DND-41 (cell line): ENCODE measurements at regions not wholly inside any gene's neighbourhood (a gene's known extent, or its start where the extent isn't known, plus 50 kb on each side); places are given as distances from the start of the nearest gene placed in this dataset.

Experiments used
- ATAC-seq: fragments of 200-7000 bp; cut with Tn5 transposase; 3 replicates; pipeline ENCODE4 v1.9.1; 2021; ENCODE audit warnings: low read depth; ENCODE audit not compliant: insufficient read depth
- DNase-seq: peaks from one replicate; pipeline ENCODE4 v3.0.0-alpha.2; 2020
- H2AFZ ChIP-seq: 2 replicates; pipeline ENCODE4 v1.6.0; 2012; ENCODE audit warnings: low read depth, low read length
- H3K27ac ChIP-seq: 2 replicates; pipeline ENCODE4 v1.5.1; 2012; ENCODE audit warnings: low read length, inconsistent platforms
- H3K27me3 ChIP-seq: fragments of 200-600 bp; sonication (generic); 2 replicates; pipeline ENCODE4 v1.6.0; 2012; ENCODE audit warnings: low read length, mild to moderate bottlenecking, inconsistent platforms; ENCODE audit not compliant: insufficient read depth, poor library complexity
- H3K36me3 ChIP-seq: 2 replicates; pipeline ENCODE4 v1.5.1; 2012; ENCODE audit warnings: low read length, inconsistent platforms; ENCODE audit not compliant: insufficient read depth
- H3K4me1 ChIP-seq: 2 replicates; pipeline ENCODE4 v1.5.1; 2012; ENCODE audit warnings: mild to moderate bottlenecking, low read length; ENCODE audit not compliant: insufficient read depth
- H3K4me2 ChIP-seq: 2 replicates; pipeline ENCODE4 v1.6.0; 2012; ENCODE audit warnings: mild to moderate bottlenecking, moderate library complexity, low read length, inconsistent platforms; ENCODE audit not compliant: insufficient read depth
- H3K4me3 ChIP-seq, 2 experiments: fragments of 200-600 bp in 1 of 2; shearing (Covaris generic) in 1 of 2; 2 replicates each; pipeline ENCODE4 v1.5.1; 2012 to 2016; ENCODE audit warnings: inconsistent platforms in 2 of 2, low read length in 2 of 2, mild to moderate bottlenecking in 2 of 2, low read depth in 1 of 2, moderate library complexity in 1 of 2
- H3K79me2 ChIP-seq: 2 replicates; pipeline ENCODE4 v1.6.0; 2012; ENCODE audit warnings: low read length, inconsistent platforms; ENCODE audit not compliant: insufficient read depth
- H3K9ac ChIP-seq: 2 replicates; pipeline ENCODE4 v1.6.0; 2012; ENCODE audit warnings: low read depth, mild to moderate bottlenecking, inconsistent platforms, low read length, moderate library complexity
- H3K9me3 ChIP-seq: 2 replicates; pipeline ENCODE4 v1.5.1; 2012; ENCODE audit warnings: low read length, moderate library complexity, mild to moderate bottlenecking, inconsistent platforms; ENCODE audit not compliant: insufficient read depth, severe bottlenecking
- H4K20me1 ChIP-seq: 2 replicates; pipeline ENCODE4 v1.6.0; 2012; ENCODE audit warnings: low read length; ENCODE audit not compliant: insufficient read depth
- EZH2 ChIP-seq: IDR thresholded peaks from 3 replicates; pipeline ENCODE4 v1.6.1; 2012; ENCODE audit warnings: borderline replicate concordance, low read depth, mild to moderate bottlenecking, moderate library complexity, low read length, inconsistent platforms; ENCODE audit not compliant: severe bottlenecking
- TF ChIP-seq, protein P1 (sequence below): IDR thresholded peaks from 2 replicates; pipeline ENCODE4 v1.5.1; 2012; ENCODE audit warnings: borderline replicate concordance, low read length, moderate library complexity, mild to moderate bottlenecking; ENCODE audit not compliant: poor library complexity, severe bottlenecking; ENCODE audit errors: extremely low read depth

DNA sequence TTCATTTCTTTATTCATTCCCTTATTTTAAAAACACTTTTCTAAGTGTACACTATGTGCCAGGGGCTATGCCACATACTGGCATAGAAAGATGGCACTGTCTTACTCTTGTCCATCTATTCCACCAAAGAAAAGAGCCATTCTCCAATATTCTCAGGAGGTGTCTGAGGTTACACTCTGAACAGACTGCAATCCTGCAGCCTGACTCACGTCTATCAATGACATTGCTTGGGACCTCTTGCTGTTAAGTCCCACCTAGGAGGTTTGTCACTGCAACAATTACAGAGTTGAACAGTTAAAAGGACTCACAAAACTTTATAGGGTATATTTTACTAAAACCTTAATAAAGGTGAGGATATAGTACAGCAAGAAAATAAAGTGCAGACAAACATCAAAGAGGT lies 512.9 kb upstream of the HTR2A start:
- Histone ChIP-seq H3K4me1 (no peaks in the 10 kb centered on the region), H3K27ac (no peak overlapping the region), H3K9me3 (no peaks in the 10 kb centered on the region), H3K27me3 (peaks cover 3% of the 10 kb centered on the region), H3K79me2 (no peaks in the 10 kb centered on the region), H2AFZ (no peak overlapping the region), H4K20me1 (no peaks in the 10 kb centered on the region), H3K4me2 (no peak overlapping the region), H3K9ac (no peak overlapping the region), H3K36me3 (no peaks in the 10 kb centered on the region), H3K4me3 (no peak overlapping the region)
- DNase-seq (no peak), ATAC-seq (no peak)
- no peak for TF ChIP-seq EZH2
- TF ChIP-seq, protein P1, sequence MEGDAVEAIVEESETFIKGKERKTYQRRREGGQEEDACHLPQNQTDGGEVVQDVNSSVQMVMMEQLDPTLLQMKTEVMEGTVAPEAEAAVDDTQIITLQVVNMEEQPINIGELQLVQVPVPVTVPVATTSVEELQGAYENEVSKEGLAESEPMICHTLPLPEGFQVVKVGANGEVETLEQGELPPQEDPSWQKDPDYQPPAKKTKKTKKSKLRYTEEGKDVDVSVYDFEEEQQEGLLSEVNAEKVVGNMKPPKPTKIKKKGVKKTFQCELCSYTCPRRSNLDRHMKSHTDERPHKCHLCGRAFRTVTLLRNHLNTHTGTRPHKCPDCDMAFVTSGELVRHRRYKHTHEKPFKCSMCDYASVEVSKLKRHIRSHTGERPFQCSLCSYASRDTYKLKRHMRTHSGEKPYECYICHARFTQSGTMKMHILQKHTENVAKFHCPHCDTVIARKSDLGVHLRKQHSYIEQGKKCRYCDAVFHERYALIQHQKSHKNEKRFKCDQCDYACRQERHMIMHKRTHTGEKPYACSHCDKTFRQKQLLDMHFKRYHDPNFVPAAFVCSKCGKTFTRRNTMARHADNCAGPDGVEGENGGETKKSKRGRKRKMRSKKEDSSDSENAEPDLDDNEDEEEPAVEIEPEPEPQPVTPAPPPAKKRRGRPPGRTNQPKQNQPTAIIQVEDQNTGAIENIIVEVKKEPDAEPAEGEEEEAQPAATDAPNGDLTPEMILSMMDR: no peak

DNA sequence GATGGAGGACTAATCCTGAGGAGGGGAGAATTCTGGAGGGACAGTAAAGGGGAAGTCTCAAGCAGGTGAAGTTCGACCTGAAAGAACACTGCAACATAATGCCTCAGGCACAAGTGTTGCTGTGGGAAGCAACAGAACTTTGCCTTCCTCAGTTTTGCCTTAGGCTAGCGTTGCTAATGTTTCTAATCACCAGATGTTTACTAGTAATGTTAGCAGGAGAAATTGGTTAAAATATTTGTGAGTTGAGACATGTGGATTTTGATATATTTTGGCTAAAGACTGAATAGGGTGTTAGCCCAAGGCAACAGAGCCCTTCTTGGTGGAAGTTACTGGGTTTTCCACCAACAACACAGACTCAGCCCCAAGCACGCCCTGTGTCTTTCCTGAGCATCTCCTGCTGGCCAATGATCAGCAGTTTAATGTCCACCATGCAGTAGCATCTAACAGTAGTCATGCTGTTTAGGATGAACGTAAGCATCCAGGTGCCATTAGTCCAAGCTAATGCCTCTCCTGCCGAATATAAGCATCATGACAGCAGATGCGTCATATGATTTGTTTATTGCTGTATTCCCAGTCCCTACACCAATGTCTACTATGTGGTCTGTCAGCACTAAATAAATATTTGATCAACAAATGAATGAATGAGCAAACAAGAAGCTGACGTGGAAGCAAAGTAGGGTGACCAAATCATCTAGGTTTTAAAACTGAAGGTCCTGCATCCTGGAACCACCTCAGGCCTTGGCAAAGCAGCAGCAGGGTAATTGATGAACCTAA lies 511.9 kb upstream of the HTR2A start:
- no peaks in the 10 kb centered on the region for H3K4me1 ChIP-seq
- no peak for DNase-seq
- H3K36me3 ChIP-seq: no peaks in the 10 kb centered on the region
- H3K27ac ChIP-seq: no peak overlapping the region
- H3K27me3 ChIP-seq: peaks cover 3% of the 10 kb centered on the region
- no peaks in the 10 kb centered on the region for H3K79me2 ChIP-seq
- H3K4me2 ChIP-seq: no peak overlapping the region
- H4K20me1 ChIP-seq: no peaks in the 10 kb centered on the region
- no peak overlapping the region for H2AFZ ChIP-seq
- TF ChIP-seq, protein P1: no peak
- TF ChIP-seq EZH2: no peak
- H3K9ac ChIP-seq: no peak overlapping the region
- H3K4me3 ChIP-seq: no peak overlapping the region
- no peaks in the 10 kb centered on the region for H3K9me3 ChIP-seq
- no peak for ATAC-seq

DNA sequence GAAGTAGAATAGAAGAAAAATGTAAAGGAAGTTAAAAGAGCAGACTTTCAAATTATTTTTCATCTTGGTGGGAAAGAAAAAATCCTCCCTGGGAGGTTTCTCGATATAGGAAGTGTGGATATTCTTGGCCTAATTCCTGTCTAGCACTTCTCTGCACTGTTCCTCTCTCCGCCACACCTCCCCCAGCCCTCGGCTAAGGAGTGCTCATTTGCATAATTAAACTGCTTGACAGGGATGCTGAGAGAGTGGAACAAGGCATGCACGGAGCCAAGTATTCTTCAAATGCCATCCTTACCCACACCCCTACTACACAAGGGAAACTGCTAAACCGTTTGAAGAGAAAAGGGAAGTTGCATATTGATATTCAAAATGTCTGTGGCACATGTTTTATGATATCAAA lies 511.0 kb upstream of the HTR2A start:
- H3K9me3 ChIP-seq: no peaks in the 10 kb centered on the region
- H3K27ac ChIP-seq: no peak overlapping the region
- TF ChIP-seq EZH2: no peak
- TF ChIP-seq, protein P1: no peak

More for the DNA sequence above, 511.0 kb upstream of the HTR2A start:
- ATAC-seq (no peak), DNase-seq (no peak)
- H3K27me3 ChIP-seq: peaks cover 3% of the 10 kb centered on the region
- no peak overlapping the region for H3K4me2 ChIP-seq
- H3K4me3 ChIP-seq: no peak overlapping the region
- H3K36me3 ChIP-seq: no peaks in the 10 kb centered on the region
- H3K79me2 ChIP-seq: no peaks in the 10 kb centered on the region
- H3K9ac ChIP-seq: no peak overlapping the region
- no peak overlapping the region for H2AFZ ChIP-seq
- H3K4me1 ChIP-seq: no peaks in the 10 kb centered on the region
- no peaks in the 10 kb centered on the region for H4K20me1 ChIP-seq
